ENCODE measurements at regions not wholly inside any gene's neighbourhood (a gene's known extent, or its start where the extent isn't known, plus 50 kb on each side); places are given as distances from the start of the nearest gene placed in this dataset.

DNA sequence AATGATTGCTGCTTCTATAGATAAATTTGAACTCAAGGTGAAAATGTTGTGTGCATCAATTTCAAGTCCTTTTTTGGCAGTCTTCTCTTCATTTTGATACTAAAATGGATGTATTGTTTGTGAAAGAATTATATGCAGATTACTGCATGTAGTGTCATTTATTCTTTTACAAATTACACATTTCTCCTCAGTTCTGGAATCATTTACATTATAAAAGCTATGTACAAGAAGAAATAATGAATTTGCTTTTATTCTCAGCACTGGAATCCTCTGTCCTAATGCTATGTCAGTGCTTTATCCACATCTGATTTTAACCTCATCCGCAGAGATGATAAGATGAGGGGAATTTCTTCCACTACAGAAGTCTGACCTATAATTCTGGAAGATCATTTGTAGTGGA lies 220.8 kb upstream of the UBE2E3 start:
- TF ChIP-seq, protein P1, sequence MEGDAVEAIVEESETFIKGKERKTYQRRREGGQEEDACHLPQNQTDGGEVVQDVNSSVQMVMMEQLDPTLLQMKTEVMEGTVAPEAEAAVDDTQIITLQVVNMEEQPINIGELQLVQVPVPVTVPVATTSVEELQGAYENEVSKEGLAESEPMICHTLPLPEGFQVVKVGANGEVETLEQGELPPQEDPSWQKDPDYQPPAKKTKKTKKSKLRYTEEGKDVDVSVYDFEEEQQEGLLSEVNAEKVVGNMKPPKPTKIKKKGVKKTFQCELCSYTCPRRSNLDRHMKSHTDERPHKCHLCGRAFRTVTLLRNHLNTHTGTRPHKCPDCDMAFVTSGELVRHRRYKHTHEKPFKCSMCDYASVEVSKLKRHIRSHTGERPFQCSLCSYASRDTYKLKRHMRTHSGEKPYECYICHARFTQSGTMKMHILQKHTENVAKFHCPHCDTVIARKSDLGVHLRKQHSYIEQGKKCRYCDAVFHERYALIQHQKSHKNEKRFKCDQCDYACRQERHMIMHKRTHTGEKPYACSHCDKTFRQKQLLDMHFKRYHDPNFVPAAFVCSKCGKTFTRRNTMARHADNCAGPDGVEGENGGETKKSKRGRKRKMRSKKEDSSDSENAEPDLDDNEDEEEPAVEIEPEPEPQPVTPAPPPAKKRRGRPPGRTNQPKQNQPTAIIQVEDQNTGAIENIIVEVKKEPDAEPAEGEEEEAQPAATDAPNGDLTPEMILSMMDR (IDR thresholded peaks at IDR 0.05): no peak
- no peak for TF ChIP-seq ZFX (IDR thresholded peaks at IDR 0.05; ENCODE audit: borderline replicate concordance)

Measured in 22Rv1 (cell line).